Breast epithelium (tissue), 3 donors: ENCODE measurements at regions not wholly inside any gene's neighbourhood (a gene's known extent, or its start where the extent isn't known, plus 50 kb on each side); places are given as distances from the start of the nearest gene placed in this dataset.

Experiments
- CTCF ChIP-seq, 3 donors: fragments of 450-650 bp; IDR thresholded peaks; one replicate each; pipeline ENCODE4 v1.5.1; 2016 to 2017; ENCODE audit warnings: antibody characterized with exemption in 3 of 3, mild to moderate bottlenecking in 3 of 3, moderate library complexity in 3 of 3
- POLR2A ChIP-seq: fragments of 450-650 bp; IDR thresholded peaks from one replicate; pipeline ENCODE4 v1.6.1; 2016; ENCODE audit warnings: antibody characterized with exemption, mild to moderate bottlenecking, moderate library complexity
- POLR2AphosphoS5 ChIP-seq, 3 donors: sonication (generic); formaldehyde crosslinking; IDR thresholded peaks; one replicate each; pipeline ENCODE4 v1.6.1; 2017; ENCODE audit warnings: antibody characterized with exemption in 3 of 3

- TF ChIP-seq POLR2A (no peak), CTCF (IDR thresholded peaks at IDR 0.05) (no peak), POLR2AphosphoS5 (IDR thresholded peaks at IDR 0.05) (no peak)
Measured at GRCh38 chr13:34757441-34757840, 184.6 kb upstream of the NBEA start.
